Tibial nerve (tissue), 4 donors: ENCODE measurements at regions not wholly inside any gene's neighbourhood (a gene's known extent, or its start where the extent isn't known, plus 50 kb on each side); places are given as distances from the start of the nearest gene placed in this dataset.

Source experiments
- DNase-seq, 2 donors: peaks; one replicate each; pipeline ENCODE4 v3.0.0-alpha.2; 2019; ENCODE audit warnings: low spot score in 2 of 2
- H3K27ac ChIP-seq, 4 donors: fragments of 200-600 bp; sonication (generic) in 3 of 4; one replicate each; pipeline ENCODE4 v1.5.1; 2017 to 2019; ENCODE audit warnings: mild to moderate bottlenecking in 1 of 4
- H3K27me3 ChIP-seq, 2 donors: fragments of 200-600 bp; sonication (generic) in 1 of 2; one replicate each; pipeline versions ENCODE4 v1.5.1 to v1.6.0; 2017 to 2019
- H3K36me3 ChIP-seq, 3 donors: fragments of 200-600 bp; sonication (generic); one replicate each; pipeline ENCODE4 v1.5.1; 2018 to 2019
- H3K4me1 ChIP-seq, 4 donors: fragments of 200-600 bp; sonication (generic) in 3 of 4; one replicate each; pipeline ENCODE4 v1.5.1; 2017 to 2019
- H3K4me3 ChIP-seq, 4 donors: fragments of 200-600 bp; sonication (generic) in 3 of 4; one replicate each; pipeline ENCODE4 v1.5.1; 2017 to 2019; ENCODE audit warnings: mild to moderate bottlenecking in 1 of 4, moderate library complexity in 1 of 4
- H3K9me3 ChIP-seq, 4 donors: fragments of 200-600 bp; sonication (generic) in 3 of 4; one replicate each; pipeline ENCODE4 v1.5.1; 2017 to 2019
- CTCF ChIP-seq, 5 experiments: fragments of 200-600 bp in 3 of 5; fragments of 450-650 bp in 2 of 5; sonication (generic) in 3 of 5; IDR thresholded peaks; one replicate each; pipeline ENCODE4 v1.5.1; 2016 to 2019; ENCODE audit warnings: antibody characterized with exemption in 5 of 5, mild to moderate bottlenecking in 3 of 5, moderate library complexity in 2 of 5
- EP300 ChIP-seq, 2 donors: sonication (generic); formaldehyde crosslinking; IDR thresholded peaks; one replicate each; pipeline ENCODE4 v1.6.1; 2017; ENCODE audit warnings: antibody characterized with exemption in 2 of 2, mild to moderate bottlenecking in 1 of 2
- POLR2A ChIP-seq, 2 donors: fragments of 450-650 bp; IDR thresholded peaks; one replicate each; pipeline ENCODE4 v1.6.1; 2017; ENCODE audit warnings: antibody characterized with exemption in 2 of 2, mild to moderate bottlenecking in 2 of 2, moderate library complexity in 2 of 2
- WGBS, 2 donors: methylation state at CpG; one replicate each; pipeline ENCODE4 v1.1.5; 2018; 5-methylcytosine and 5-hydroxymethylcytosine counted together

GRCh38 chrY:7723991-7724632 lies 812.6 kb upstream of the AMELY start:
- H3K9me3 ChIP-seq = no peaks in the 10 kb centered on the region
- no peak for TF ChIP-seq POLR2A (IDR thresholded peaks at IDR 0.05)
- TF ChIP-seq EP300 (IDR thresholded peaks at IDR 0.05) = peak in 1 of 2 donors; percentile 53
- no peak overlapping the region for H3K27ac ChIP-seq
- no peaks in the 10 kb centered on the region for H3K36me3 ChIP-seq
- H3K4me1 ChIP-seq = peaks cover 0 to 6% (median 0%) of the 10 kb centered on the region in 4 donors
- H3K4me3 ChIP-seq = no peak overlapping the region
- WGBS, 2 donors = 0% methylated on average over 1 of the region's 1 CpG; no CpG with 5 or more reads in 1 of the 2 donors
- peak in 1 of 2 donors; percentile 19 for DNase-seq
- H3K27me3 ChIP-seq = no peaks in the 10 kb centered on the region

GRCh38 chrY:7723127-7723526 lies 811.6 kb upstream of the AMELY start:
- H3K36me3 ChIP-seq = no peaks in the 10 kb centered on the region
- WGBS, 2 donors = 86% methylated on average over 2 of the region's 2 CpGs; no CpG with 5 or more reads in 1 of the 2 donors
- no peak overlapping the region for H3K27ac ChIP-seq

GRCh38 chrY:7722566-7722965 lies 811.0 kb upstream of the AMELY start:
- peak in 1 of 2 donors; percentile 13 for DNase-seq
- Histone ChIP-seq H3K36me3 (no peaks in the 10 kb centered on the region), H3K27ac (no peak overlapping the region), H3K27me3 (no peaks in the 10 kb centered on the region), H3K4me3 (no peak overlapping the region), H3K4me1 (peaks cover 0 to 6% (median 0%) of the 10 kb centered on the region in 4 donors), H3K9me3 (no peaks in the 10 kb centered on the region)
- TF ChIP-seq EP300 (IDR thresholded peaks at IDR 0.05) (peak in 1 of 2 donors; percentile 17), CTCF (IDR thresholded peaks at IDR 0.05) (no peak), POLR2A (IDR thresholded peaks at IDR 0.05) (no peak)

More at GRCh38 chrY:7723127-7723526, 811.6 kb upstream of the AMELY start:
- TF ChIP-seq EP300 (IDR thresholded peaks at IDR 0.05) = no peak
- no peak for TF ChIP-seq POLR2A (IDR thresholded peaks at IDR 0.05)
- TF ChIP-seq CTCF (IDR thresholded peaks at IDR 0.05) = no peak
- no peak overlapping the region for H3K4me3 ChIP-seq
- no peaks in the 10 kb centered on the region for H3K9me3 ChIP-seq
- peaks cover 0 to 6% (median 0%) of the 10 kb centered on the region in 4 donors for H3K4me1 ChIP-seq
- no peak for DNase-seq
- no peaks in the 10 kb centered on the region for H3K27me3 ChIP-seq

- no peaks in the 10 kb centered on the region for H3K36me3 ChIP-seq
- H3K27ac ChIP-seq = no peak overlapping the region
- TF ChIP-seq EP300 (IDR thresholded peaks at IDR 0.05) (no peak), POLR2A (IDR thresholded peaks at IDR 0.05) (no peak), CTCF (IDR thresholded peaks at IDR 0.05) (no peak)
- H3K27me3 ChIP-seq = no peaks in the 10 kb centered on the region
- 100% methylated on average over 1 of the region's 1 CpG; no CpG with 5 or more reads in 1 of the 2 donors for WGBS, 2 donors
- no peak for DNase-seq
- peaks cover 0 to 6% (median 0%) of the 10 kb centered on the region in 4 donors for H3K4me1 ChIP-seq
- H3K9me3 ChIP-seq = no peaks in the 10 kb centered on the region
- H3K4me3 ChIP-seq = no peak overlapping the region
Observed at GRCh38 chrY:7720974-7721373, 809.4 kb upstream of the AMELY start.

GRCh38 chrY:7719271-7719670 lies 807.7 kb upstream of the AMELY start:
- Histone ChIP-seq H3K9me3 (no peaks in the 10 kb centered on the region), H3K27ac (no peak overlapping the region), H3K4me3 (no peak overlapping the region), H3K4me1 (peaks cover 0 to 6% (median 0%) of the 10 kb centered on the region in 4 donors), H3K27me3 (no peaks in the 10 kb centered on the region), H3K36me3 (no peaks in the 10 kb centered on the region)
- DNase-seq = no peak
- 33% methylated on average over 2 of the region's 2 CpGs; no CpG with 5 or more reads in 1 of the 2 donors for WGBS, 2 donors
- TF ChIP-seq POLR2A (IDR thresholded peaks at IDR 0.05) = no peak
- no peak for TF ChIP-seq CTCF (IDR thresholded peaks at IDR 0.05)
- no peak for TF ChIP-seq EP300 (IDR thresholded peaks at IDR 0.05)
